ENCODE measurements at regions not wholly inside any gene's neighbourhood (a gene's known extent, or its start where the extent isn't known, plus 50 kb on each side); places are given as distances from the start of the nearest gene placed in this dataset.
"Not testable (repeated sequence)": the region's sequence is repeated elsewhere in the genome, so short reads cannot be mapped to it uniquely, and the experiment has no call there.

GRCh38 chr13:24968416-24968815 lies 127.5 kb upstream of the PABPC3 start:
- H3K9me3 ChIP-seq (ENCODE audit: control insufficient read depth in 2 of 2, low read length in 2 of 2); H3K27ac ChIP-seq (ENCODE audit: low read depth in 2 of 2, low read length in 2 of 2); H3K36me3 ChIP-seq (ENCODE audit: control insufficient read depth in 2 of 2, insufficient read depth in 2 of 2, low read length in 2 of 2); H3K4me1 ChIP-seq (ENCODE audit: control insufficient read depth in 2 of 2, insufficient read depth in 2 of 2, low read length in 2 of 2); H3K27me3 ChIP-seq (ENCODE audit: control insufficient read depth in 2 of 2, insufficient read depth in 2 of 2, low read length in 2 of 2): not testable (repeated sequence)
- Histone ChIP-seq H3K4me3 (ENCODE audit: low read length in 2 of 2) (peak overlapping the region; percentile 46), H3K9ac (ENCODE audit: low read depth in 1 of 2, low read length in 2 of 2) (peak overlapping the region; percentile 17 to 34)

- not testable (repeated sequence) for H3K9me3 ChIP-seq (ENCODE audit: control insufficient read depth in 2 of 2, low read length in 2 of 2); H3K9ac ChIP-seq (ENCODE audit: low read depth in 1 of 2, low read length in 2 of 2); H3K4me3 ChIP-seq (ENCODE audit: low read length in 2 of 2); H3K27me3 ChIP-seq (ENCODE audit: control insufficient read depth in 2 of 2, insufficient read depth in 2 of 2, low read length in 2 of 2); H3K27ac ChIP-seq (ENCODE audit: low read depth in 2 of 2, low read length in 2 of 2); H3K4me1 ChIP-seq (ENCODE audit: control insufficient read depth in 2 of 2, insufficient read depth in 2 of 2, low read length in 2 of 2); H3K36me3 ChIP-seq (ENCODE audit: control insufficient read depth in 2 of 2, insufficient read depth in 2 of 2, low read length in 2 of 2)
Observed at GRCh38 chr13:24973102-24973501, 122.8 kb upstream of the PABPC3 start.

GRCh38 chr13:24981181-24981803 lies 114.6 kb upstream of the PABPC3 start:
- H3K36me3 ChIP-seq (ENCODE audit: control insufficient read depth in 2 of 2, insufficient read depth in 2 of 2, low read length in 2 of 2); H3K4me1 ChIP-seq (ENCODE audit: control insufficient read depth in 2 of 2, insufficient read depth in 2 of 2, low read length in 2 of 2); H3K27me3 ChIP-seq (ENCODE audit: control insufficient read depth in 2 of 2, insufficient read depth in 2 of 2, low read length in 2 of 2); H3K9me3 ChIP-seq (ENCODE audit: control insufficient read depth in 2 of 2, low read length in 2 of 2); H3K4me3 ChIP-seq (ENCODE audit: low read length in 2 of 2); H3K27ac ChIP-seq (ENCODE audit: low read depth in 2 of 2, low read length in 2 of 2); H3K9ac ChIP-seq (ENCODE audit: low read depth in 1 of 2, low read length in 2 of 2): not testable (repeated sequence)

- peak overlapping the region in 1 of 2 donors; percentile 9 for H3K4me3 ChIP-seq (ENCODE audit: low read length in 2 of 2)
- H3K9ac ChIP-seq (ENCODE audit: low read depth in 1 of 2, low read length in 2 of 2), result peak overlapping the region in 1 of 2 donors; percentile 26
- no peaks in the 10 kb centered on the region for H3K27me3 ChIP-seq (ENCODE audit: control insufficient read depth in 2 of 2, insufficient read depth in 2 of 2, low read length in 2 of 2)
- H3K27ac ChIP-seq (ENCODE audit: low read depth in 2 of 2, low read length in 2 of 2), result peak overlapping the region; percentile 49 to 65
- H3K9me3 ChIP-seq (ENCODE audit: control insufficient read depth in 2 of 2, low read length in 2 of 2), result no peaks in the 10 kb centered on the region
- H3K4me1 ChIP-seq (ENCODE audit: control insufficient read depth in 2 of 2, insufficient read depth in 2 of 2, low read length in 2 of 2), result peaks cover 4 to 7% of the 10 kb centered on the region in 2 donors
- H3K36me3 ChIP-seq (ENCODE audit: control insufficient read depth in 2 of 2, insufficient read depth in 2 of 2, low read length in 2 of 2), result no peaks in the 10 kb centered on the region
Observed at GRCh38 chr13:24982333-24982999, 113.5 kb upstream of the PABPC3 start.

GRCh38 chr13:24983094-24983493 lies 112.8 kb upstream of the PABPC3 start:
- Histone ChIP-seq H3K27me3 (ENCODE audit: control insufficient read depth in 2 of 2, insufficient read depth in 2 of 2, low read length in 2 of 2) (peaks cover 0 to under 1% of the 10 kb centered on the region in 2 donors), H3K4me3 (ENCODE audit: low read length in 2 of 2) (peak overlapping the region in 1 of 2 donors; percentile 9), H3K36me3 (ENCODE audit: control insufficient read depth in 2 of 2, insufficient read depth in 2 of 2, low read length in 2 of 2) (no peaks in the 10 kb centered on the region), H3K9me3 (ENCODE audit: control insufficient read depth in 2 of 2, low read length in 2 of 2) (no peaks in the 10 kb centered on the region), H3K9ac (ENCODE audit: low read depth in 1 of 2, low read length in 2 of 2) (no peak overlapping the region), H3K4me1 (ENCODE audit: control insufficient read depth in 2 of 2, insufficient read depth in 2 of 2, low read length in 2 of 2) (peaks cover 4 to 7% of the 10 kb centered on the region in 2 donors), H3K27ac (ENCODE audit: low read depth in 2 of 2, low read length in 2 of 2) (peak overlapping the region; percentile 49 to 65)

- Histone ChIP-seq H3K36me3 (ENCODE audit: control insufficient read depth in 2 of 2, insufficient read depth in 2 of 2, low read length in 2 of 2) (no peaks in the 10 kb centered on the region), H3K27me3 (ENCODE audit: control insufficient read depth in 2 of 2, insufficient read depth in 2 of 2, low read length in 2 of 2) (peaks cover 0 to 5% of the 10 kb centered on the region in 2 donors), H3K27ac (ENCODE audit: low read depth in 2 of 2, low read length in 2 of 2) (no peak overlapping the region), H3K4me1 (ENCODE audit: control insufficient read depth in 2 of 2, insufficient read depth in 2 of 2, low read length in 2 of 2) (peaks cover 4 to 7% of the 10 kb centered on the region in 2 donors), H3K9ac (ENCODE audit: low read depth in 1 of 2, low read length in 2 of 2) (no peak overlapping the region), H3K4me3 (ENCODE audit: low read length in 2 of 2) (no peak overlapping the region), H3K9me3 (ENCODE audit: control insufficient read depth in 2 of 2, low read length in 2 of 2) (no peaks in the 10 kb centered on the region)
Observed at GRCh38 chr13:24984134-24984533, 111.8 kb upstream of the PABPC3 start.

GRCh38 chr13:24985107-24985506 lies 110.8 kb upstream of the PABPC3 start:
- Histone ChIP-seq H3K9ac (ENCODE audit: low read depth in 1 of 2, low read length in 2 of 2) (no peak overlapping the region), H3K27ac (ENCODE audit: low read depth in 2 of 2, low read length in 2 of 2) (no peak overlapping the region), H3K4me1 (ENCODE audit: control insufficient read depth in 2 of 2, insufficient read depth in 2 of 2, low read length in 2 of 2) (peaks cover 4 to 7% of the 10 kb centered on the region in 2 donors), H3K36me3 (ENCODE audit: control insufficient read depth in 2 of 2, insufficient read depth in 2 of 2, low read length in 2 of 2) (no peaks in the 10 kb centered on the region), H3K27me3 (ENCODE audit: control insufficient read depth in 2 of 2, insufficient read depth in 2 of 2, low read length in 2 of 2) (peaks cover 0 to 7% of the 10 kb centered on the region in 2 donors), H3K9me3 (ENCODE audit: control insufficient read depth in 2 of 2, low read length in 2 of 2) (no peaks in the 10 kb centered on the region), H3K4me3 (ENCODE audit: low read length in 2 of 2) (no peak overlapping the region)

GRCh38 chr13:24985896-24986295 lies 110.0 kb upstream of the PABPC3 start:
- no peaks in the 10 kb centered on the region for H3K36me3 ChIP-seq (ENCODE audit: control insufficient read depth in 2 of 2, insufficient read depth in 2 of 2, low read length in 2 of 2)
- H3K27ac ChIP-seq (ENCODE audit: low read depth in 2 of 2, low read length in 2 of 2), result no peak overlapping the region
- H3K9me3 ChIP-seq (ENCODE audit: control insufficient read depth in 2 of 2, low read length in 2 of 2), result no peaks in the 10 kb centered on the region
- H3K27me3 ChIP-seq (ENCODE audit: control insufficient read depth in 2 of 2, insufficient read depth in 2 of 2, low read length in 2 of 2), result peaks cover 0 to 7% of the 10 kb centered on the region in 2 donors
- H3K4me1 ChIP-seq (ENCODE audit: control insufficient read depth in 2 of 2, insufficient read depth in 2 of 2, low read length in 2 of 2), result peaks cover 4 to 7% of the 10 kb centered on the region in 2 donors
- no peak overlapping the region for H3K4me3 ChIP-seq (ENCODE audit: low read length in 2 of 2)
- H3K9ac ChIP-seq (ENCODE audit: low read depth in 1 of 2, low read length in 2 of 2), result no peak overlapping the region

- Histone ChIP-seq H3K36me3 (ENCODE audit: control insufficient read depth in 2 of 2, insufficient read depth in 2 of 2, low read length in 2 of 2) (no peaks in the 10 kb centered on the region), H3K9ac (ENCODE audit: low read depth in 1 of 2, low read length in 2 of 2) (no peak overlapping the region), H3K4me3 (ENCODE audit: low read length in 2 of 2) (no peak overlapping the region), H3K9me3 (ENCODE audit: control insufficient read depth in 2 of 2, low read length in 2 of 2) (no peaks in the 10 kb centered on the region), H3K4me1 (ENCODE audit: control insufficient read depth in 2 of 2, insufficient read depth in 2 of 2, low read length in 2 of 2) (peaks cover 2 to 7% of the 10 kb centered on the region in 2 donors), H3K27ac (ENCODE audit: low read depth in 2 of 2, low read length in 2 of 2) (no peak overlapping the region), H3K27me3 (ENCODE audit: control insufficient read depth in 2 of 2, insufficient read depth in 2 of 2, low read length in 2 of 2) (peaks cover 3 to 7% of the 10 kb centered on the region in 2 donors)
Observed at GRCh38 chr13:24986826-24987225, 109.1 kb upstream of the PABPC3 start.

- H3K9ac ChIP-seq (ENCODE audit: low read depth in 1 of 2, low read length in 2 of 2); H3K27ac ChIP-seq (ENCODE audit: low read depth in 2 of 2, low read length in 2 of 2); H3K27me3 ChIP-seq (ENCODE audit: control insufficient read depth in 2 of 2, insufficient read depth in 2 of 2, low read length in 2 of 2); H3K36me3 ChIP-seq (ENCODE audit: control insufficient read depth in 2 of 2, insufficient read depth in 2 of 2, low read length in 2 of 2); H3K4me3 ChIP-seq (ENCODE audit: low read length in 2 of 2); H3K9me3 ChIP-seq (ENCODE audit: control insufficient read depth in 2 of 2, low read length in 2 of 2); H3K4me1 ChIP-seq (ENCODE audit: control insufficient read depth in 2 of 2, insufficient read depth in 2 of 2, low read length in 2 of 2): not testable (repeated sequence)
Observed at GRCh38 chr13:24989959-24990358, 106.0 kb upstream of the PABPC3 start.
